GM18505 (cell line): ENCODE measurements at regions not wholly inside any gene's neighbourhood (a gene's known extent, or its start where the extent isn't known, plus 50 kb on each side); places are given as distances from the start of the nearest gene placed in this dataset.
"Not testable (repeated sequence)": the region's sequence is repeated elsewhere in the genome, so short reads cannot be mapped to it uniquely, and the experiment has no call there.

Experiments used
- ATAC-seq: cut with Tn5 transposase; IDR thresholded peaks from one replicate; pipeline ENCODE4 v1.9.1; 2021; ENCODE audit not compliant: unreplicated experiment
- POLR2A ChIP-seq: IDR thresholded peaks from 4 replicates; pipeline ENCODE4 v1.6.1; 2011; ENCODE audit warnings: borderline replicate concordance; ENCODE audit not compliant: insufficient read depth, insufficient read length; ENCODE audit errors: extremely low read depth

GRCh38 chrX:132302687-132303086 is 83.4 kb upstream of the RAP2C start:
- ATAC-seq = not testable (repeated sequence)

GRCh38 chrX:132294776-132295495 is 75.7 kb upstream of the RAP2C start:
- no peak for TF ChIP-seq POLR2A
- no peak for ATAC-seq

DNA sequence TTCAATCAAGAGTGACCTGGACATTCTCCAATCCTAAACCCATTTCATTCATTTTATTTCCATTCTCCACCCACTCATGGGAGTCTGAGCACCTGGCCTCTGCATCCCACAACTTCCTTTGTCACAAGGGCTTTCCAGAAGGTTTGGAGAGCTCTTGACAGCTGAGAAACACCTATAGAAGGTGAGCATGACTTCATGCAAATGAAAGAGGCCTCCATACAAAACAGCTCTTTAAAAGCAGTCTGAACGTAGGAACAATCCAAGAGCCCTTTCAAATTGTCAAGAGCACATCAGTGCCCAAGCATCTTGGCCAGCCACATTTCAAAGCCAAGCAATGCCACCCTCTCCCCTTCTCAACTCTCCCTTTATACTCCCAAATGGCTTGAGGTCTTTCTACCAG is 74.9 kb upstream of the RAP2C start:
- ATAC-seq = no peak
- no peak for TF ChIP-seq POLR2A

DNA sequence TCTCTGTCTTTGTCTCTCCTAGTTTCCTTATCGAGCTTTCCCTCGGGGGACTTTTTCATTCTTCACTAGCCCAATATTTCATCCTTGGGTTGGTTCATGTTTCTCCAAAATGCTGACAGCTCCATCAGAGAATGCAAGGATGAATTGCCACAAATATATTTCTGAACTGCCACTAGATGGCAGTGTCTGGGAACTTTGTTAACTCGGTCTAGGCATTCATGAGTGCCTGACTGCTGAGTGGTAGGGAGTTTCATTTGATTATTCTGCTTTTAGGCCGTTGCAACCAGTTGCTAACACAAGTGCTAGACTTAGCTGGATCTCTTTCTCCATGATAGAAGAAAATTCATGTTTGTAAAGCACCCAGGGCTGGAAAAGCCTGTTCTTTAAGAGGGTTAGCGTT is 73.5 kb upstream of the RAP2C start:
- ATAC-seq = peak; percentile 68
- TF ChIP-seq POLR2A = no peak

DNA sequence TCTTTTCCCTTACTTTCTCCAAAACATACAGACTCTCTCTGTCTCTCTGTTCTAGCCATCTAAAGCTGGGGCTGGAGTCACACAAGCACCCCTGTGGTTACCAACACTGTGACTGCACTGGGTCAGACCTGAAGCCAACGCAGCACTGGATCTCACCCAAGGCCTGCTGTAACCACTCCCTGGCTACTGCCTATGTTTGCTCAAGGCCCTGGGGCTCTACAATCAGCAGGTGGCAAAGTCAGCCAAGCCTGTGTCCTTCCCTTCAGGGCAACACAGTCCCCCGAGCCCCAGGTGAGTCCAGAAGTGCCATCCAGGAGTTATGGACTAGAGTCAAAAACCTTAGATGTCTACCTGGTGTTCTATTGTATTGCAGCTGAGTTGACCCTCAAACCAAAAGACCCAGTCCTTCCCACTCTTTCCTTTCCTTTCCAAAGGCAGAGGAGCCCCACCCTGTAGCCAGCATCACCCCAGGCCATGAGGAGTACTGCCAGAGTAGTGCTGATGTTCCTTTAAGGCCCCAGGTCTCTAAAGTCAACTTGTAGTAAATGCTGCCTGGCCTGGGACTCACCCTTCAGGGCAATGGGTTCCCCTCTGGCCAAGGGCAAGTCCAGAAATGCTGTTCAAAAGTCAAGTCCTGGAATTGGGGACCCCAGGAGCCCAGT is 58.8 kb upstream of the RAP2C start:
- no peak for TF ChIP-seq POLR2A
- no peak for ATAC-seq

- TF ChIP-seq POLR2A = no peak
- no peak for ATAC-seq
Observed at GRCh38 chrX:132272826-132273225, 53.6 kb upstream of the RAP2C start.

DNA sequence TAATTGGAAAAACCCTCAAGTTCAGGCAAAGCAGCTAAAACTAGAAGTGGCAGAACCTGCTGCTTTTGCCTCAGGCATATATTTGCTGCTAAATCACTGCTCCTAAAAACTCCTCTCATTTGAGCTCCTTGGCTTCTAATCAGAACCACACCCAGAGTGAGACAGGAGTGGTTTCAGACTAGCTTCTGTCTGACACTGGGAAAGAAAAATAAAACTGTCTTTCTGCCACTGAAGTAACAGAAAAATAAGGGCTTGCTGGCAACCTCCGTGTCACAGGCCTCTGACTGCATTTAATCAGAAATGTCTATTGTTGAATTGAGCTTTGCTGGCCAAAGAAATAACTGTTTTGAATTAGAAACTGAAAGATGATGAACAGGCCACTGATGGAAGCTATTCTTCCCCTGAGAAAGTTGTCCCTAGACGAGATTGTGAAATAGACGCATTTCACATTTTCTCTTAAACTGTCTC is 52.1 kb upstream of the RAP2C start:
- ATAC-seq = no peak
- no peak for TF ChIP-seq POLR2A

GRCh38 chrX:132270699-132271098 is 51.5 kb upstream of the RAP2C start:
- no peak for ATAC-seq
- no peak for TF ChIP-seq POLR2A

- no peak for TF ChIP-seq POLR2A
- no peak for ATAC-seq
Observed at GRCh38 chrX:132270021-132270420, 50.8 kb upstream of the RAP2C start.
